Keratinocyte (primary cell): ENCODE measurements at regions not wholly inside any gene's neighbourhood (a gene's known extent, or its start where the extent isn't known, plus 50 kb on each side); places are given as distances from the start of the nearest gene placed in this dataset.

Source experiments
- DNase-seq: peaks from one replicate; pipeline ENCODE4 v3.0.0-alpha.2; 2011; ENCODE audit warnings: low read depth, missing footprints, low spot score
- FAIRE-seq: peaks from 2 replicates; lab custom pipeline; 2011; peaks lifted over from hg19 to GRCh38; lab: Jason Lieb, UNC
- H2AFZ ChIP-seq: 2 replicates; pipeline ENCODE4 v1.6.0; 2012; ENCODE audit warnings: low read length, control low read depth, inconsistent platforms; ENCODE audit not compliant: control insufficient read depth
- H3K27ac ChIP-seq: 2 replicates; pipeline ENCODE4 v1.5.1; 2011; ENCODE audit warnings: low read length; ENCODE audit not compliant: control insufficient read depth, insufficient read depth
- H3K27me3 ChIP-seq: 3 replicates; pipeline ENCODE4 v1.6.0; 2011; ENCODE audit warnings: low read length; ENCODE audit not compliant: control insufficient read depth, insufficient read depth; ENCODE audit errors: extremely low read depth
- H3K36me3 ChIP-seq, 2 experiments: 2 replicates in 1 of 2; 3 replicates in 1 of 2; pipeline ENCODE4 v1.5.1; 2011; ENCODE audit warnings: low read length in 2 of 2, mild to moderate bottlenecking in 1 of 2; ENCODE audit not compliant: control insufficient read depth in 2 of 2, insufficient read depth in 2 of 2; ENCODE audit errors: extremely low read depth in 1 of 2
- H3K4me1 ChIP-seq: 3 replicates; pipeline ENCODE4 v1.5.1; 2011; ENCODE audit warnings: low read length; ENCODE audit not compliant: control insufficient read depth, insufficient read depth; ENCODE audit errors: extremely low read depth
- H3K4me2 ChIP-seq: 3 replicates; pipeline ENCODE4 v1.6.0; 2011; ENCODE audit warnings: low read depth, low read length; ENCODE audit not compliant: control insufficient read depth, insufficient read depth; ENCODE audit errors: extremely low read depth
- H3K4me3 ChIP-seq, 3 experiments: fragments of 200-600 bp in 1 of 3; sonication (generic) in 1 of 3; 2 replicates in 2 of 3; 3 replicates in 1 of 3; pipeline ENCODE4 v1.5.1; 2011 to 2016; ENCODE audit warnings: low read length in 3 of 3, mild to moderate bottlenecking in 3 of 3, control low read depth in 2 of 3, inconsistent platforms in 1 of 3, low read depth in 1 of 3, mixed read lengths in 1 of 3, mixed run types in 1 of 3, moderate library complexity in 1 of 3; ENCODE audit not compliant: control insufficient read depth in 2 of 3, insufficient read depth in 2 of 3; ENCODE audit errors: extremely low read depth in 1 of 3
- H3K79me2 ChIP-seq: 2 replicates; pipeline ENCODE4 v1.6.0; 2012; ENCODE audit warnings: low read length; ENCODE audit not compliant: control insufficient read depth, insufficient read depth
- H3K9ac ChIP-seq: 3 replicates; pipeline ENCODE4 v1.6.0; 2011; ENCODE audit warnings: low read length; ENCODE audit not compliant: control insufficient read depth, insufficient read depth; ENCODE audit errors: extremely low read depth
- H3K9me1 ChIP-seq: 3 replicates; pipeline ENCODE4 v1.6.0; 2011; ENCODE audit warnings: low read length; ENCODE audit not compliant: control insufficient read depth, insufficient read depth; ENCODE audit errors: extremely low read depth
- H3K9me3 ChIP-seq: 2 replicates; pipeline ENCODE4 v1.5.1; 2012; ENCODE audit warnings: low read depth, low read length; ENCODE audit not compliant: control insufficient read depth
- H4K20me1 ChIP-seq: 3 replicates; pipeline ENCODE4 v1.6.0; 2011; ENCODE audit warnings: low read length; ENCODE audit not compliant: control insufficient read depth, insufficient read depth; ENCODE audit errors: extremely low read depth
- EZH2 ChIP-seq: IDR thresholded peaks from one replicate; pipeline ENCODE4 v1.6.1; 2012; ENCODE audit warnings: inconsistent platforms, mild to moderate bottlenecking, low read length, moderate library complexity
- dilution Hi-C: fragments of 300-500 bp; cut with MboI; formaldehyde crosslinking; loops from one replicate; pipeline ENCODE4 v1.7.0; 2020; ENCODE audit warnings: low sequenced_read_pairs; ENCODE audit not compliant: extremely low pct_ligation_motif_present
- TF ChIP-seq, protein P1 (sequence below), 3 experiments: IDR thresholded peaks in 1 of 3; conservative IDR thresholded peaks in 1 of 3; optimal IDR thresholded peaks in 1 of 3; 2 replicates in 2 of 3; 3 replicates in 1 of 3; pipeline versions ENCODE3 to v1.5.1; 2011; ENCODE audit warnings: low read length in 3 of 3, mild to moderate bottlenecking in 3 of 3, moderate library complexity in 2 of 3, control low read depth in 1 of 3, inconsistent platforms in 1 of 3; ENCODE audit not compliant: insufficient read depth in 2 of 3; ENCODE audit errors: extremely low read depth in 1 of 3

DNA sequence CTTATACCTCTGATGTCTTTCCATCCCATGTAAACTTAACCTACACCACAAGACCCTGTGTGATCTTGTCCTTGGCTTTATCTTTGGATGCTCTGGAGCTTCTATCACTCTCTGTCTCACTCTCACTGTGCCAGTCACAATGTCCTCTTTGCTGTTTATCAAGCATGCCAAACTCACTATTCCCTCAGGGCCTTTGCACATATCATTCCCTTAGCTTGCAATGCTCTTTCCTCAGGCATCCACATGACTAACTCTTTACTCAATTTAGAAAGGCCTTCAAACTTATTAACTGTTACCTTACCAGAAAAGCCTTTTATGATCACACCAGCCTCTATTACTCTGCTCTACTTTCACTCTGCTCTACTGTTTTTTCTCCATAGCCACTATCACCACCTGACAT, 354.1 kb downstream of the RFC3 start:
- FAIRE-seq (peak; percentile 67), DNase-seq (no peak)
- Histone ChIP-seq H3K36me3 (no peaks in the 10 kb centered on the region), H3K27me3 (no peaks in the 10 kb centered on the region), H3K79me2 (no peaks in the 10 kb centered on the region), H3K9me3 (no peaks in the 10 kb centered on the region), H3K27ac (no peak overlapping the region), H3K9ac (no peak overlapping the region), H3K9me1 (no peaks in the 10 kb centered on the region), H2AFZ (no peak overlapping the region), H3K4me3 (no peak overlapping the region), H4K20me1 (no peaks in the 10 kb centered on the region), H3K4me1 (peaks cover 18% of the 10 kb centered on the region), H3K4me2 (no peak overlapping the region)
- dilution Hi-C loops = no loop called here
- no peak for TF ChIP-seq EZH2

DNA sequence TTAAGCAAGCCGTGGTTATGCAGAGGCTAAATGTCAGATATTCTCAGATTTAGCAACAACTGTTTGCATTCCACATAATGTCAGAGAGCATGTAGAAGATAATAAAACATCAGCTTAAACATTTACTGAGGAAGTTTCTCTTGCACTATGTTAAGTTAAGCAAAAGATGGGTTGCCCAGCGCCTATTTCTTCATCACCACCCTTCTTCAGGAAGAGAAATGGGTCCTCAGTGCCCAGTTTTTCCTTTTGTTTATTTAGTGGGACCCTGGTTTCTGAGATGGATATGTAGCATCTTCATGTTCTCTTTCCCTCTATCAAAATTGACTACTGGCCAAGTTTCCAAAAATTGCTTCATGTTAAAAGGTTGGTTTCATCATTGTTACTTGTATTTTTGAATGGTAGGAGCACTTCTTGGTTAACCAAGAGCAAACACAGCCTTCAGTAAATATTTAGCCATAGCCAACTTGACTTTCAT, 356.8 kb downstream of the RFC3 start:
- no peaks in the 10 kb centered on the region for H3K36me3 ChIP-seq
- H3K4me1 ChIP-seq = peaks cover 28% of the 10 kb centered on the region
- H3K27ac ChIP-seq = no peak overlapping the region
- H3K9me1 ChIP-seq = no peaks in the 10 kb centered on the region
- H3K9ac ChIP-seq = no peak overlapping the region
- no peaks in the 10 kb centered on the region for H3K27me3 ChIP-seq
- no peak overlapping the region for H3K4me3 ChIP-seq
- DNase-seq (no peak), FAIRE-seq (no peak)
- no peak overlapping the region for H3K4me2 ChIP-seq
- H3K9me3 ChIP-seq = no peaks in the 10 kb centered on the region
- H2AFZ ChIP-seq = no peak overlapping the region
- dilution Hi-C loops = no loop called here
- no peaks in the 10 kb centered on the region for H3K79me2 ChIP-seq
- TF ChIP-seq EZH2 = no peak
- TF ChIP-seq, protein P1, sequence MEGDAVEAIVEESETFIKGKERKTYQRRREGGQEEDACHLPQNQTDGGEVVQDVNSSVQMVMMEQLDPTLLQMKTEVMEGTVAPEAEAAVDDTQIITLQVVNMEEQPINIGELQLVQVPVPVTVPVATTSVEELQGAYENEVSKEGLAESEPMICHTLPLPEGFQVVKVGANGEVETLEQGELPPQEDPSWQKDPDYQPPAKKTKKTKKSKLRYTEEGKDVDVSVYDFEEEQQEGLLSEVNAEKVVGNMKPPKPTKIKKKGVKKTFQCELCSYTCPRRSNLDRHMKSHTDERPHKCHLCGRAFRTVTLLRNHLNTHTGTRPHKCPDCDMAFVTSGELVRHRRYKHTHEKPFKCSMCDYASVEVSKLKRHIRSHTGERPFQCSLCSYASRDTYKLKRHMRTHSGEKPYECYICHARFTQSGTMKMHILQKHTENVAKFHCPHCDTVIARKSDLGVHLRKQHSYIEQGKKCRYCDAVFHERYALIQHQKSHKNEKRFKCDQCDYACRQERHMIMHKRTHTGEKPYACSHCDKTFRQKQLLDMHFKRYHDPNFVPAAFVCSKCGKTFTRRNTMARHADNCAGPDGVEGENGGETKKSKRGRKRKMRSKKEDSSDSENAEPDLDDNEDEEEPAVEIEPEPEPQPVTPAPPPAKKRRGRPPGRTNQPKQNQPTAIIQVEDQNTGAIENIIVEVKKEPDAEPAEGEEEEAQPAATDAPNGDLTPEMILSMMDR (optimal IDR thresholded peaks at IDR 0.05 in 1 of 3, IDR thresholded peaks at IDR 0.05 in 1 of 3, conservative IDR thresholded peaks at IDR 0.05 in 1 of 3; ENCODE audit: extremely low read depth in 1 of 3, insufficient read depth in 2 of 3, low read length in 3 of 3) = no peak
- no peaks in the 10 kb centered on the region for H4K20me1 ChIP-seq

DNA sequence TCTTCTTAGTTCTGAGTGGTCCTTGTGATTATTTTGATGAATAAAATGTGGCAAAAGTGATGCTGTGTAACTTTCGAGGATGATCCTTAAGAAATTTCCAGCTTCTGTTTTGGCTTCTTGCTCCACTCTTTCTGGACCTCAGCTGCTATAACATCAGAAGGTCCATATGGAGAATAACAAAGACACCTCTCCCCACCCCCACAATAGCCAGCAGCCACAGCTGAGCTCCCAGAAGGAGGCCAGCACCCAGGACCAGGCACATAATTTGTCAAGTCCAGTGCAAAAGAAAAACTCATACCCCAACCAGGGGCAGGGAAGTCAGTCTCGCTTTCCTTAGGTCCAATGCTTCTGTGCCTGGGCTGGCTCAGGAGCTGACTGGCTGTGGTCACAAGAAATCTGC, 357.6 kb downstream of the RFC3 start:
- Histone ChIP-seq H3K9me3 (no peaks in the 10 kb centered on the region), H3K9ac (no peak overlapping the region), H2AFZ (no peak overlapping the region), H3K4me1 (peaks cover 28% of the 10 kb centered on the region), H3K9me1 (no peaks in the 10 kb centered on the region), H3K36me3 (no peaks in the 10 kb centered on the region), H3K79me2 (no peaks in the 10 kb centered on the region), H3K4me2 (no peak overlapping the region), H3K4me3 (no peak overlapping the region), H3K27ac (no peak overlapping the region), H4K20me1 (no peaks in the 10 kb centered on the region), H3K27me3 (no peaks in the 10 kb centered on the region)
- TF ChIP-seq, protein P1 (optimal IDR thresholded peaks at IDR 0.05 in 1 of 3, IDR thresholded peaks at IDR 0.05 in 1 of 3, conservative IDR thresholded peaks at IDR 0.05 in 1 of 3; ENCODE audit: extremely low read depth in 1 of 3, insufficient read depth in 2 of 3, low read length in 3 of 3) = no peak
- TF ChIP-seq EZH2 = no peak
- DNase-seq (no peak), FAIRE-seq (peak; percentile 49)
- dilution Hi-C loops = no loop called here
